ENCODE measurements at regions not wholly inside any gene's neighbourhood (a gene's known extent, or its start where the extent isn't known, plus 50 kb on each side); places are given as distances from the start of the nearest gene placed in this dataset.

DNA sequence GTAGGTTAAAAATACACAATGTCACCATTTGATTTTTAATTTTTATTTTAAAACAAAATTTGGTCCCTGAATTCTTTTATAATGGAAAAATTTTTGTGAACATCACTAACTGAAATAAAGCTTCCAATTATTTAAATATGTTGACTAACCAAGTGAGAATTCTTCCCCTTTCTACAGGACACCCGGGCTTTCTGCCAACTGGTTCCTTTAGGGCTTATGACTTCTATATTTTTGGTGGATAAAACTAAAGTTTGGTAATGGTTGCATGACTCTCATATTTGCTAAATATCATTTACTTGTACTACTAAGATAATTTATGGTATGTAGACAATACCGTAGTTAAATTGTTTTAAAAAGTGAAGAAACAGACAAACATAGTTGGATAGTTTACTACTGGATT, 291.0 kb upstream of the DOK6 start:
- intact Hi-C loops (cut with micrococcal nuclease) = no loop called here
- no peak overlapping the region for H3K4me3 Mint-ChIP-seq
- no peaks in the 10 kb centered on the region for H3K4me1 Mint-ChIP-seq (ENCODE audit: low read depth)
- CTCF ChIA-PET = no interaction called here
- peaks cover 1% of the 10 kb centered on the region for H3K27me3 Mint-ChIP-seq
- DNase-seq = no peak
- ATAC-seq = no peak
- no peak for TF ChIP-seq CTCF (IDR thresholded peaks at IDR 0.05)
- no peaks in the 10 kb centered on the region for H3K36me3 Mint-ChIP-seq (ENCODE audit: low read depth)
- H3K9me3 Mint-ChIP-seq = no peaks in the 10 kb centered on the region
- no peak overlapping the region for H3K27ac Mint-ChIP-seq
- POLR2A ChIA-PET = no interaction called here

DNA sequence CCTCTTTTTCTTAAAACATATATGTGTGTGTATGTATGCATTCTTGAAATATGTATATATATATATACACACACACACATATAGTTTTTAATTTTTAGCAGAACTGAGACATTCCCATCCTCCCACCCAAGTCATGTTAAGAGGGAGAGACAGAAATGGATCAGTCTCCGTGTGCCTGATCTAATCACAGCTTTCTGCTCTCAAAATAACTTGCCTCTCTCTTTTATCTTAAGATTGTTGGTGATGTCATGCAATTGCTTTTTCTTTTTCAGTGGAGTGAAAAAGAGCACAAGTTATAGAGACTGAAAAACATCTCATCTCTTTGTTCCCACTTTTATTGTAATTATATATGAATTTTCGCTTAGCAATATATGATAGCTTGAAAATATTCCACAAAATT, 279.9 kb upstream of the DOK6 start:
- Mint-ChIP-seq H3K9me3 (no peaks in the 10 kb centered on the region), H3K4me3 (no peak overlapping the region), H3K27ac (no peak overlapping the region), H3K36me3 (ENCODE audit: low read depth) (no peaks in the 10 kb centered on the region), H3K4me1 (ENCODE audit: low read depth) (no peaks in the 10 kb centered on the region), H3K27me3 (no peaks in the 10 kb centered on the region)
- POLR2A ChIA-PET = no interaction called here
- CTCF ChIA-PET = interaction anchor here (0.6 kb wide), 1 partner anchor 10 kb away, joined by 3 read pairs; no protein-coding TSS in a partner anchor
- no peak for TF ChIP-seq CTCF (IDR thresholded peaks at IDR 0.05)
- DNase-seq (no peak), ATAC-seq (no peak)
- intact Hi-C loops (cut with micrococcal nuclease) = no loop called here

DNA sequence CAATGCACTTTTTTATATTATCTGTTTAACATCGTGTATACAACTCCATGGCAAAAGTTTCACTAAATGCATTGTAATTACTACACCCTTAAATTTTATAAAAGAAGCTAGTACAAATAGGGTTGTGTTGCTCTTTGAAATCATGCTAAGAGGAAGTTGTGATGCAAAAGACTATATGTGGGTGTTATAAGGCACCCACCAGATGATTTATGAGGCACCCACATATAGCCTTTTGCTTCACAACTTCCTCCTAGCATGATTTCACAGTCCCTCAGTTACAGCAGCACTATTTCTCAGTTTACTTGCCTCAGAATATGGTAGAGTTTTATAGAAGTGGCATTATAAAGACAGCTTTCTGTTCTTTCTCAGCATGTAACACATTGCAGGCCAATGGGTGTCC, 277.3 kb upstream of the DOK6 start:
- DNase-seq (no peak), ATAC-seq (no peak)
- H3K36me3 Mint-ChIP-seq (ENCODE audit: low read depth) = no peaks in the 10 kb centered on the region
- intact Hi-C loops (cut with micrococcal nuclease) = no loop called here
- H3K4me3 Mint-ChIP-seq = no peak overlapping the region
- H3K9me3 Mint-ChIP-seq = no peaks in the 10 kb centered on the region
- POLR2A ChIA-PET = no interaction called here
- H3K27me3 Mint-ChIP-seq = no peaks in the 10 kb centered on the region
- no peak for TF ChIP-seq CTCF (IDR thresholded peaks at IDR 0.05)
- no peak overlapping the region for H3K27ac Mint-ChIP-seq
- H3K4me1 Mint-ChIP-seq (ENCODE audit: low read depth) = no peaks in the 10 kb centered on the region
- CTCF ChIA-PET = interaction anchor here (0.7 kb wide), 1 partner anchor 16 kb away, joined by 3 read pairs; no protein-coding TSS in a partner anchor

GRCh38 chr18:69127873-69128500, 272.7 kb upstream of the DOK6 start:
- CTCF ChIA-PET = no interaction called here

GRCh38 chr18:69128566-69128965, 272.1 kb upstream of the DOK6 start:
- no peak for ATAC-seq
- H3K27ac Mint-ChIP-seq = no peak overlapping the region

More at GRCh38 chr18:69127873-69128500, 272.7 kb upstream of the DOK6 start:
- Mint-ChIP-seq H3K27ac (no peak overlapping the region), H3K27me3 (no peaks in the 10 kb centered on the region), H3K36me3 (ENCODE audit: low read depth) (no peaks in the 10 kb centered on the region), H3K4me1 (ENCODE audit: low read depth) (no peaks in the 10 kb centered on the region), H3K9me3 (peaks cover 5% of the 10 kb centered on the region), H3K4me3 (no peak overlapping the region)
- ATAC-seq (no peak), DNase-seq (no peak)
- POLR2A ChIA-PET = no interaction called here
- no peak for TF ChIP-seq CTCF (IDR thresholded peaks at IDR 0.05)
- intact Hi-C loops (cut with micrococcal nuclease) = no loop called here

More at GRCh38 chr18:69128566-69128965, 272.1 kb upstream of the DOK6 start:
- TF ChIP-seq CTCF (IDR thresholded peaks at IDR 0.05) = no peak
- ChIA-PET POLR2A (no interaction called here), CTCF (no interaction called here)
- peaks cover 7% of the 10 kb centered on the region for H3K9me3 Mint-ChIP-seq
- H3K27me3 Mint-ChIP-seq = no peaks in the 10 kb centered on the region
- no peaks in the 10 kb centered on the region for H3K4me1 Mint-ChIP-seq (ENCODE audit: low read depth)
- no peak for DNase-seq
- H3K4me3 Mint-ChIP-seq = no peak overlapping the region
- intact Hi-C loops (cut with micrococcal nuclease) = no loop called here
- no peaks in the 10 kb centered on the region for H3K36me3 Mint-ChIP-seq (ENCODE audit: low read depth)

Measured in activated CD8-positive, alpha-beta T cell treated with anti-CD3 and anti-CD28 coated beads for 36 hours (primary cell).